CD4-positive, alpha-beta T cell (primary cell): ENCODE measurements at regions not wholly inside any gene's neighbourhood (a gene's known extent, or its start where the extent isn't known, plus 50 kb on each side); places are given as distances from the start of the nearest gene placed in this dataset.

Source experiments
- ATAC-seq: fragments of 200-7000 bp; cut with Tn5 transposase; one replicate; pipeline ENCODE4 v1.10.0; 2022; ENCODE audit warnings: mild to moderate bottlenecking; ENCODE audit not compliant: poor library complexity
- CTCF ChIA-PET: fragments of 350-600 bp; sonication (Branson Sonifier 250); formaldehyde crosslinking; loops from one replicate; lab custom pipeline; 2021; ENCODE audit warnings: antibody characterized with exemption, inconsistent platforms; lab: Charles Lee
- POLR2A ChIA-PET: fragments of 350-600 bp; sonication (Branson Sonifier 250); formaldehyde crosslinking; loops from one replicate; lab custom pipeline; 2021; ENCODE audit warnings: antibody characterized with exemption, inconsistent platforms; lab: Charles Lee
- DNase-seq, 14 experiments: peaks; one replicate each; pipeline ENCODE4 v3.0.0-alpha.2; 2013 to 2020; ENCODE audit warnings: mixed read lengths in 2 of 14
- H3K27ac ChIP-seq, 2 donors: one replicate each; pipeline versions ENCODE4 v1.5.1 to v1.7.0; 2013; ENCODE audit warnings: low read length in 2 of 2, low read depth in 1 of 2, mild to moderate bottlenecking in 1 of 2
- H3K27me3 ChIP-seq, 2 experiments: 1 replicate in 1 of 2; 2 replicates in 1 of 2; pipeline versions ENCODE4 v1.6.1 to v1.7.0; 2013; ENCODE audit warnings: low read length in 2 of 2, control low read depth in 1 of 2, mild to moderate bottlenecking in 1 of 2, moderate library complexity in 1 of 2; ENCODE audit not compliant: insufficient read depth in 2 of 2, control insufficient read depth in 1 of 2
- H3K36me3 ChIP-seq: one replicate; pipeline ENCODE4 v1.6.1; 2013; ENCODE audit warnings: low read length, control low read depth; ENCODE audit not compliant: insufficient read depth
- H3K4me1 ChIP-seq: one replicate; pipeline ENCODE4 v1.6.1; 2013; ENCODE audit warnings: low read length, control low read depth; ENCODE audit not compliant: insufficient read depth
- H3K4me3 ChIP-seq: one replicate; pipeline ENCODE4 v1.5.1; 2013; ENCODE audit warnings: mild to moderate bottlenecking, low read length, moderate library complexity
- H3K9me3 ChIP-seq, 2 experiments: 1 replicate in 1 of 2; 2 replicates in 1 of 2; pipeline versions ENCODE4 v1.6.1 to v1.7.0; 2013; ENCODE audit warnings: low read length in 2 of 2, mild to moderate bottlenecking in 2 of 2, control low read depth in 1 of 2, moderate library complexity in 1 of 2; ENCODE audit not compliant: control insufficient read depth in 1 of 2, insufficient read depth in 1 of 2
- H3K27ac Mint-ChIP-seq: one replicate; pipeline ENCODE4 v1.8.0; 2020; ENCODE audit warnings: mixed read lengths
- H3K27me3 Mint-ChIP-seq: one replicate; pipeline ENCODE4 v1.8.0; 2021; ENCODE audit warnings: mixed read lengths
- H3K36me3 Mint-ChIP-seq: one replicate; pipeline ENCODE4 v1.8.0; 2021; ENCODE audit warnings: low read depth, mixed read lengths
- H3K4me1 Mint-ChIP-seq: one replicate; pipeline ENCODE4 v1.8.0; 2021; ENCODE audit warnings: low read depth, mixed read lengths
- H3K4me3 Mint-ChIP-seq: one replicate; pipeline ENCODE4 v1.8.0; 2020; ENCODE audit warnings: mild to moderate bottlenecking, mixed read lengths
- H3K9me3 Mint-ChIP-seq: one replicate; pipeline ENCODE4 v1.8.0; 2020; ENCODE audit warnings: mixed read lengths
- CTCF ChIP-seq: fragments of 200-600 bp; IDR thresholded peaks from one replicate; pipeline ENCODE4 v1.8.0; 2022; ENCODE audit warnings: antibody characterized with exemption, mild to moderate bottlenecking
- intact Hi-C, 2 experiments: fragments of 100-400 bp; cut with DNase I in 1 of 2; cut with micrococcal nuclease in 1 of 2; formaldehyde crosslinking; loops; one replicate each; pipeline versions ENCODE4 v1.15.1 to v1.9.0; 2023 to 2025; cut with DNase I, micrococcal nuclease

- no peak for ATAC-seq
- H3K36me3 ChIP-seq: no peaks in the 10 kb centered on the region
These were observed 219.7 kb upstream of the ANO3 start for GRCh38 chr11:26112264-26112663.

DNA sequence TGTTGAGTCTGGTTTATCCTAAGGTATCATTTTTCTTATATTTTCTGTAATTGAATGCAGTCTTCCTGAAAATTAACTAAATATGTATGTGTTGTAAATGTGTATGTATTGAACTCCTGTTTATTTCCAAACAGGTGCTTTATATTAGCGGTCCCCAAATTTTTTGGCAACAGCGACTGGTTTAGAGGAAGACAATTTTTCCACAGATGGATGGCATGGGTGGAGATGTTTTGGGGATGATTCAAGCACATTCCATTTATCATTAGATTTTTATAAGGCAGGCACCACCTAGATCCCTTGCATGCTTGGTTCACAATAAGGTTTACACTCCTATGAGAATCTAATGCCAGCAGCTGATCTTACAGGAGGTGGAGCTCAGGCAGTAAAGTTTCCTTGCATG is 210.5 kb upstream of the ANO3 start:
- POLR2A ChIA-PET: no interaction called here
- ATAC-seq: no peak
- no peak overlapping the region for H3K27ac ChIP-seq
- H3K36me3 ChIP-seq: no peaks in the 10 kb centered on the region
- intact Hi-C loops: no loop called here
- H3K27ac Mint-ChIP-seq: no peak overlapping the region
- H3K4me3 Mint-ChIP-seq: no peak overlapping the region
- no peaks in the 10 kb centered on the region for H3K9me3 ChIP-seq
- no peak for DNase-seq
- no peaks in the 10 kb centered on the region for H3K36me3 Mint-ChIP-seq
- H3K4me1 ChIP-seq: no peaks in the 10 kb centered on the region
- H3K9me3 Mint-ChIP-seq: peaks cover 3% of the 10 kb centered on the region
- no peaks in the 10 kb centered on the region for H3K27me3 Mint-ChIP-seq
- no peaks in the 10 kb centered on the region for H3K27me3 ChIP-seq
- CTCF ChIA-PET: no interaction called here
- TF ChIP-seq CTCF: no peak
- no peak overlapping the region for H3K4me3 ChIP-seq
- H3K4me1 Mint-ChIP-seq: no peaks in the 10 kb centered on the region

More at GRCh38 chr11:26112264-26112663, 219.7 kb upstream of the ANO3 start:
- peaks cover 5 to 7% of the 10 kb centered on the region in 2 experiments for H3K9me3 ChIP-seq
- TF ChIP-seq CTCF: no peak
- no peaks in the 10 kb centered on the region for H3K4me1 Mint-ChIP-seq
- H3K36me3 Mint-ChIP-seq: no peaks in the 10 kb centered on the region
- H3K27ac Mint-ChIP-seq: no peak overlapping the region
- ChIA-PET CTCF (no interaction called here), POLR2A (no interaction called here)
- H3K4me3 Mint-ChIP-seq: no peak overlapping the region
- no peak overlapping the region for H3K4me3 ChIP-seq
- no peaks in the 10 kb centered on the region for H3K27me3 Mint-ChIP-seq
- no peak for DNase-seq
- no peak overlapping the region for H3K27ac ChIP-seq
- intact Hi-C loops: no loop called here
- H3K27me3 ChIP-seq: no peaks in the 10 kb centered on the region
- no peaks in the 10 kb centered on the region for H3K4me1 ChIP-seq
- H3K9me3 Mint-ChIP-seq: no peaks in the 10 kb centered on the region

DNA sequence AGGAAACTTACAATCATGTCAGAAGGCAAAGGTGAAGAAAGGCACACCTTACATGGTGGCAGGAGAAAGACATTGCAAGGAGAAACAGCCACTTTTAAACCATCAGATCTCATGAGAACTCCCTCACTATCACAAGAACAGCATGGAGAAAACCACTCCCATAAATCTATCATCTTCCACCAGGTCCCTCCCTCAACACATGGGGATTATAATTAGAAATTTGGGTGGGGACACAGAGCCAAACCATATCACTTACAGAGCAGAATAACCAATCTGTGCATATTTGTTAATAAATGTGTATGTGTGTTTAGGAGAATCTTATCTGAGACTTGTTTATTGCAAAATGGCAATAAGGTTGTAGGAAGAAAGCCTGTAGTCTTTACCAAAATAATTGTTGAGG is 205.2 kb upstream of the ANO3 start:
- ChIA-PET POLR2A (no interaction called here), CTCF (no interaction called here)
- TF ChIP-seq CTCF: no peak
- Histone ChIP-seq H3K27ac (no peak overlapping the region), H3K36me3 (no peaks in the 10 kb centered on the region), H3K9me3 (no peaks in the 10 kb centered on the region), H3K4me1 (no peaks in the 10 kb centered on the region), H3K4me3 (no peak overlapping the region), H3K27me3 (no peaks in the 10 kb centered on the region)
- Mint-ChIP-seq H3K36me3 (no peaks in the 10 kb centered on the region), H3K27ac (no peak overlapping the region), H3K9me3 (peaks cover 11% of the 10 kb centered on the region), H3K4me3 (no peak overlapping the region), H3K4me1 (no peaks in the 10 kb centered on the region), H3K27me3 (no peaks in the 10 kb centered on the region)
- DNase-seq (no peak), ATAC-seq (no peak)
- intact Hi-C loops: no loop called here
